ENCODE measurements at regions not wholly inside any gene's neighbourhood (a gene's known extent, or its start where the extent isn't known, plus 50 kb on each side); places are given as distances from the start of the nearest gene placed in this dataset.

DNA sequence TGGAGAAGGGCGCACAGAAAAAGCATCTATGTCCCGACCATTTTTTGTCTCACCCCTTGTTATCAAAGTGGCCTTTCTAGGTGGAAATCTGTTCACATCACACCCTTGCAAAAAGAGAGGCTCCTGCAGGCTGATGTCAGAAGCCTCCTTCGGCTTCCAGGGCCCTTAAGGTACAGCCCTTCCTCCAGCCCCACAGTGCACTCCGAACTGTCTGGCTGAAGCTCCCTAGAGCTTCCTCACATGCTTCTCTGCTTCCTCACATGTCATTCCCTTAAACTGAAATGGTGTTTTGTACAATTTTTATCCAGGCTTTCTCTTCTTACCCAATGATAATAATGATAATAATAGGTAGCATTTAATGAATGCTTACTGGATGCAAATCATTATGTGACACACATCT, 210.3 kb downstream of the INHBA start:
- ChIA-PET CTCF (interaction anchor here (1.3 kb wide), 1 partner anchor 17 kb away, joined by 3 read pairs; no protein-coding TSS in a partner anchor), POLR2A (no interaction called here)

DNA sequence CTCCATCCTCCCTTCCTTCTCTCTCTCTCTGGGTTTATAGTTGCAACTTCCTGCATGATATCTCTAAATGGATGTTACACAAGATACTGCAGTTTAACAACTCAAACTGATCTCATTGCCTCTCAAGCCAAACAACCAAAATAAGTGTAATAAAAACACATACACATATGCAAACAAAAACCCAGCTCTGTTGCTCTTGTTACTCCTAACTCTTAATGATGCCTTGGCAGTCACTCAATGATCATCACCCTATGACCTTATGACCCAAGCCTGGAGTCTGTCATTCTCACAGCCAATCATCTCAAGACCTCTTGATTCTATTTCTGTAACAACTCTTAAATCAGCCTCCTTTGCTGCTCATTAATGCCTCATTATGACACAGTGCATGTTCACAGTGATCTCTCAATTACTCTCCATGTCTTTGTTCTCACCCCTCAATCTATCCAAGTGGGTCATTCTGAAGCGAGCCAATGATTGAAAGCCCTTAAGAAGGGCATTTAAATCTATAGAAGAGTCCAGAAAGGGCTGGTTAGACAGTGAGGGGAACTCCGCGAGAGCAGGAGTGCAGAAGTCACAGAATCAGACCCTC, 210.9 kb downstream of the INHBA start:
- TF ChIP-seq JUN (IDR thresholded peaks at IDR 0.05), result no peak
- TF ChIP-seq RFX5 (IDR thresholded peaks at IDR 0.05), result no peak
- TF ChIP-seq HOXB5 (CRISPR knock-in tag; IDR thresholded peaks at IDR 0.05), result no peak
- TF ChIP-seq, protein P1, sequence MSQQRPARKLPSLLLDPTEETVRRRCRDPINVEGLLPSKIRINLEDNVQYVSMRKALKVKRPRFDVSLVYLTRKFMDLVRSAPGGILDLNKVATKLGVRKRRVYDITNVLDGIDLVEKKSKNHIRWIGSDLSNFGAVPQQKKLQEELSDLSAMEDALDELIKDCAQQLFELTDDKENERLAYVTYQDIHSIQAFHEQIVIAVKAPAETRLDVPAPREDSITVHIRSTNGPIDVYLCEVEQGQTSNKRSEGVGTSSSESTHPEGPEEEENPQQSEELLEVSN (IDR thresholded peaks at IDR 0.05; ENCODE audit: borderline replicate concordance, low read depth), result no peak
- TF ChIP-seq CHD2 (IDR thresholded peaks at IDR 0.05; ENCODE audit: low read length, partially characterized antibody), result no peak
- TF ChIP-seq, protein P2, sequence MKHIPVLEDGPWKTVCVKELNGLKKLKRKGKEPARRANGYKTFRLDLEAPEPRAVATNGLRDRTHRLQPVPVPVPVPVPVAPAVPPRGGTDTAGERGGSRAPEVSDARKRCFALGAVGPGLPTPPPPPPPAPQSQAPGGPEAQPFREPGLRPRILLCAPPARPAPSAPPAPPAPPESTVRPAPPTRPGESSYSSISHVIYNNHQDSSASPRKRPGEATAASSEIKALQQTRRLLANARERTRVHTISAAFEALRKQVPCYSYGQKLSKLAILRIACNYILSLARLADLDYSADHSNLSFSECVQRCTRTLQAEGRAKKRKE (CRISPR knock-in tag; IDR thresholded peaks at IDR 0.05; ENCODE audit: low read depth), result no peak
- no peak for TF ChIP-seq NR3C1 (IDR thresholded peaks at IDR 0.05)
- FAIRE-seq, result no peak
- CTCF ChIA-PET, result interaction anchor here (1.3 kb wide), 1 partner anchor 17 kb away, joined by 3 read pairs; no protein-coding TSS in a partner anchor
- no peak for DNase-seq (ENCODE audit: low read depth in 1 of 2, low spot score in 1 of 2)
- Histone ChIP-seq H3K27ac (no peak overlapping the region), H3K4me2 (no peak overlapping the region), H3K9me3 (no peaks in the 10 kb centered on the region), H3K4me1 (no peaks in the 10 kb centered on the region), H3K4me3 (no peak overlapping the region)
- WGBS (ENCODE audit: missing lambda C conversion rate), result 26% methylated on average over 3 of the region's 3 CpGs
- POLR2A ChIA-PET, result no interaction called here
- ATAC-seq, result no peak

More for the DNA sequence above, 210.3 kb downstream of the INHBA start:
- Histone ChIP-seq H3K27ac (no peak overlapping the region), H3K4me3 (no peak overlapping the region), H3K9me3 (no peaks in the 10 kb centered on the region), H3K4me2 (no peak overlapping the region), H3K4me1 (no peaks in the 10 kb centered on the region)
- FAIRE-seq (no peak), ATAC-seq (no peak), DNase-seq (ENCODE audit: low read depth in 1 of 2, low spot score in 1 of 2) (no peak)
- TF ChIP-seq EHF (CRISPR knock-in tag; IDR thresholded peaks at IDR 0.05) (no peak), HOXB5 (CRISPR knock-in tag; IDR thresholded peaks at IDR 0.05) (no peak), JUNB (IDR thresholded peaks at IDR 0.05) (no peak), RNF2 (IDR thresholded peaks at IDR 0.05; ENCODE audit: borderline replicate concordance, low read depth) (no peak), ZSCAN20 (CRISPR knock-in tag; IDR thresholded peaks at IDR 0.05) (no peak), SMC3 (IDR thresholded peaks at IDR 0.05) (no peak), FOXS1 (CRISPR knock-in tag; IDR thresholded peaks at IDR 0.05) (no peak), MAZ (IDR thresholded peaks at IDR 0.05; ENCODE audit: borderline replicate concordance, low read depth, low read length) (no peak), EHMT2 (IDR thresholded peaks at IDR 0.05; ENCODE audit: low read depth) (no peak), KDM1A (IDR thresholded peaks at IDR 0.05; ENCODE audit: low read depth) (no peak)
- TF ChIP-seq, protein P1 (IDR thresholded peaks at IDR 0.05; ENCODE audit: borderline replicate concordance, low read depth), result no peak
- TF ChIP-seq, protein P3, sequence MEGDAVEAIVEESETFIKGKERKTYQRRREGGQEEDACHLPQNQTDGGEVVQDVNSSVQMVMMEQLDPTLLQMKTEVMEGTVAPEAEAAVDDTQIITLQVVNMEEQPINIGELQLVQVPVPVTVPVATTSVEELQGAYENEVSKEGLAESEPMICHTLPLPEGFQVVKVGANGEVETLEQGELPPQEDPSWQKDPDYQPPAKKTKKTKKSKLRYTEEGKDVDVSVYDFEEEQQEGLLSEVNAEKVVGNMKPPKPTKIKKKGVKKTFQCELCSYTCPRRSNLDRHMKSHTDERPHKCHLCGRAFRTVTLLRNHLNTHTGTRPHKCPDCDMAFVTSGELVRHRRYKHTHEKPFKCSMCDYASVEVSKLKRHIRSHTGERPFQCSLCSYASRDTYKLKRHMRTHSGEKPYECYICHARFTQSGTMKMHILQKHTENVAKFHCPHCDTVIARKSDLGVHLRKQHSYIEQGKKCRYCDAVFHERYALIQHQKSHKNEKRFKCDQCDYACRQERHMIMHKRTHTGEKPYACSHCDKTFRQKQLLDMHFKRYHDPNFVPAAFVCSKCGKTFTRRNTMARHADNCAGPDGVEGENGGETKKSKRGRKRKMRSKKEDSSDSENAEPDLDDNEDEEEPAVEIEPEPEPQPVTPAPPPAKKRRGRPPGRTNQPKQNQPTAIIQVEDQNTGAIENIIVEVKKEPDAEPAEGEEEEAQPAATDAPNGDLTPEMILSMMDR (IDR thresholded peaks at IDR 0.05), result no peak
- TF ChIP-seq, protein P4, sequence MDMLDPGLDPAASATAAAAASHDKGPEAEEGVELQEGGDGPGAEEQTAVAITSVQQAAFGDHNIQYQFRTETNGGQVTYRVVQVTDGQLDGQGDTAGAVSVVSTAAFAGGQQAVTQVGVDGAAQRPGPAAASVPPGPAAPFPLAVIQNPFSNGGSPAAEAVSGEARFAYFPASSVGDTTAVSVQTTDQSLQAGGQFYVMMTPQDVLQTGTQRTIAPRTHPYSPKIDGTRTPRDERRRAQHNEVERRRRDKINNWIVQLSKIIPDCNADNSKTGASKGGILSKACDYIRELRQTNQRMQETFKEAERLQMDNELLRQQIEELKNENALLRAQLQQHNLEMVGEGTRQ (IDR thresholded peaks at IDR 0.05), result no peak
- 7% methylated on average over 4 of the region's 4 CpGs for WGBS (ENCODE audit: missing lambda C conversion rate)

DNA sequence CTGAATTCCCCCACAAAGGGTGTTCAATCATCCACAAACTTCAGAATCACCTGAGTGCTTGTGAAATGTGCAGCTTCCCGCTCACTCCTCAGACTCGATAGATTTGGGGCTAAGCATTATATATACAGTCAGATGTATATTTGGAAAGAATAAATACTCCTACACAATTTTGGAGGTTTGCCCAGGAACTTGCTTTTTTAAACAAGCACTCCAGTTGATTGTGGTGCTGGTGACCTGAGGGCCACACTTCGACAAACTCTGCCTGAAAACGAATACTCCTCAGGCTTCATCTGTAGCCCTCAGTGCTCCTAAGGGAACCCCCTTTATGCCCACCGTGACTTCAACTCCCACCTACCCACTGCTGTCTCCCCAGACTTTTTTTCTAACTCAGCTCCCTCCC, 211.6 kb downstream of the INHBA start:
- no peak for DNase-seq (ENCODE audit: low read depth in 1 of 2, low spot score in 1 of 2)
- Histone ChIP-seq H3K4me3 (no peak overlapping the region), H3K4me2 (no peak overlapping the region), H3K9me3 (no peaks in the 10 kb centered on the region), H3K27ac (no peak overlapping the region), H3K4me1 (no peaks in the 10 kb centered on the region)
- no peak for FAIRE-seq
- CTCF ChIA-PET, result interaction anchor here (1.2 to 1.3 kb wide), 2 partner anchors 16 to 18 kb away, joined by 3 read pairs; no protein-coding TSS in a partner anchor
- POLR2A ChIA-PET, result no interaction called here
- ATAC-seq, result no peak
- 6% methylated on average over 5 of the region's 5 CpGs for WGBS (ENCODE audit: missing lambda C conversion rate)
- TF ChIP-seq, protein P2 (CRISPR knock-in tag; IDR thresholded peaks at IDR 0.05; ENCODE audit: low read depth), result no peak
- TF ChIP-seq KDM5A (IDR thresholded peaks at IDR 0.05) (no peak), NR3C1 (IDR thresholded peaks at IDR 0.05) (no peak), EHMT2 (IDR thresholded peaks at IDR 0.05; ENCODE audit: low read depth) (no peak), RNF2 (IDR thresholded peaks at IDR 0.05; ENCODE audit: borderline replicate concordance, low read depth) (no peak), NFE2L2 (conservative IDR thresholded peaks at IDR 0.05; ENCODE audit: low read length) (no peak), CBX2 (IDR thresholded peaks at IDR 0.05; ENCODE audit: borderline replicate concordance, low read depth) (no peak)
- TF ChIP-seq, protein P5, sequence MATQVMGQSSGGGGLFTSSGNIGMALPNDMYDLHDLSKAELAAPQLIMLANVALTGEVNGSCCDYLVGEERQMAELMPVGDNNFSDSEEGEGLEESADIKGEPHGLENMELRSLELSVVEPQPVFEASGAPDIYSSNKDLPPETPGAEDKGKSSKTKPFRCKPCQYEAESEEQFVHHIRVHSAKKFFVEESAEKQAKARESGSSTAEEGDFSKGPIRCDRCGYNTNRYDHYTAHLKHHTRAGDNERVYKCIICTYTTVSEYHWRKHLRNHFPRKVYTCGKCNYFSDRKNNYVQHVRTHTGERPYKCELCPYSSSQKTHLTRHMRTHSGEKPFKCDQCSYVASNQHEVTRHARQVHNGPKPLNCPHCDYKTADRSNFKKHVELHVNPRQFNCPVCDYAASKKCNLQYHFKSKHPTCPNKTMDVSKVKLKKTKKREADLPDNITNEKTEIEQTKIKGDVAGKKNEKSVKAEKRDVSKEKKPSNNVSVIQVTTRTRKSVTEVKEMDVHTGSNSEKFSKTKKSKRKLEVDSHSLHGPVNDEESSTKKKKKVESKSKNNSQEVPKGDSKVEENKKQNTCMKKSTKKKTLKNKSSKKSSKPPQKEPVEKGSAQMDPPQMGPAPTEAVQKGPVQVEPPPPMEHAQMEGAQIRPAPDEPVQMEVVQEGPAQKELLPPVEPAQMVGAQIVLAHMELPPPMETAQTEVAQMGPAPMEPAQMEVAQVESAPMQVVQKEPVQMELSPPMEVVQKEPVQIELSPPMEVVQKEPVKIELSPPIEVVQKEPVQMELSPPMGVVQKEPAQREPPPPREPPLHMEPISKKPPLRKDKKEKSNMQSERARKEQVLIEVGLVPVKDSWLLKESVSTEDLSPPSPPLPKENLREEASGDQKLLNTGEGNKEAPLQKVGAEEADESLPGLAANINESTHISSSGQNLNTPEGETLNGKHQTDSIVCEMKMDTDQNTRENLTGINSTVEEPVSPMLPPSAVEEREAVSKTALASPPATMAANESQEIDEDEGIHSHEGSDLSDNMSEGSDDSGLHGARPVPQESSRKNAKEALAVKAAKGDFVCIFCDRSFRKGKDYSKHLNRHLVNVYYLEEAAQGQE (IDR thresholded peaks at IDR 0.05), result no peak
- TF ChIP-seq, protein P6, sequence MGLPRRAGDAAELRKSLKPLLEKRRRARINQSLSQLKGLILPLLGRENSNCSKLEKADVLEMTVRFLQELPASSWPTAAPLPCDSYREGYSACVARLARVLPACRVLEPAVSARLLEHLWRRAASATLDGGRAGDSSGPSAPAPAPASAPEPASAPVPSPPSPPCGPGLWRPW (IDR thresholded peaks at IDR 0.05), result no peak

All from A549 (cell line).